K562 (cell line): ENCODE measurements at regions not wholly inside any gene's neighbourhood (a gene's known extent, or its start where the extent isn't known, plus 50 kb on each side); places are given as distances from the start of the nearest gene placed in this dataset.
A peak's percentile ranks its signal among the peaks of the same experiment; 100 is the strongest.

Experiments used
- ATAC-seq: fragments of 200-7000 bp; cut with Tn5 transposase; 3 replicates; pipeline ENCODE4 v1.9.1; 2020; ENCODE audit warnings: moderate library complexity
- BruUV-seq: library from RNA; stranded (reverse); fragments of 400-500 nt; replicated peaks from 2 replicates; lab custom pipeline; 2021; lab: Mats Ljungman, UMichigan
- CTCF ChIA-PET: fragments of 300-600 bp; formaldehyde crosslinking; extraction: SDS; loops from one replicate; lab custom pipeline; 2021; ENCODE audit warnings: low intra/inter-chr PET ratio; lab: Yijun Ruan, JAX
- POLR2A ChIA-PET: fragments of 300-600, 350-650 bp; sonication (Branson Sonifier 250); formaldehyde crosslinking; extraction: SDS; loops from one replicate; lab custom pipeline; 2021; ENCODE audit warnings: antibody characterized with exemption, inconsistent platforms; lab: Yijun Ruan, JAX
- DNase-seq, 4 experiments: peaks; one replicate each; pipeline versions ENCODE4 v3.0.0 to v3.0.0-alpha.2; 2011 to 2018; ENCODE audit warnings: low spot score in 3 of 4, mixed read lengths in 3 of 4; ENCODE audit errors: extremely low read depth in 1 of 4
- FAIRE-seq: peaks from 2 replicates; lab custom pipeline; 2011; peaks lifted over from hg19 to GRCh38; lab: Jason Lieb, UNC
- H2AFZ ChIP-seq: 2 replicates; pipeline ENCODE4 v1.6.0; 2011; ENCODE audit warnings: low read depth, low read length, control low read depth, inconsistent platforms
- H3K27ac ChIP-seq: fragments of 200-600 bp; 3 replicates; pipeline ENCODE4 v1.8.0; 2011; ENCODE audit warnings: low read depth, mild to moderate bottlenecking, control low read depth, inconsistent platforms, low read length, moderate library complexity, mixed read lengths; ENCODE audit errors: extremely low read depth
- H3K27me3 ChIP-seq, 2 experiments: fragments of 300-600 bp in 1 of 2; 2 replicates in 1 of 2; 3 replicates in 1 of 2; pipeline versions ENCODE4 v1.6.0 to v1.8.0; 2011; ENCODE audit warnings: inconsistent platforms in 2 of 2, low read length in 2 of 2, mild to moderate bottlenecking in 1 of 2, mixed read lengths in 1 of 2, moderate library complexity in 1 of 2; ENCODE audit not compliant: control insufficient read depth in 2 of 2, insufficient read depth in 2 of 2
- H3K36me3 ChIP-seq: fragments of 300-600 bp; 3 replicates; pipeline ENCODE4 v1.8.0; 2011; ENCODE audit warnings: mild to moderate bottlenecking, low read length, inconsistent platforms; ENCODE audit not compliant: control insufficient read depth, insufficient read depth
- H3K4me1 ChIP-seq, 2 experiments: fragments of 200-600 bp in 1 of 2; replicated peaks in 1 of 2; 2 replicates in 1 of 2; 3 replicates in 1 of 2; pipeline versions ENCODE4 v1.5.1 to v1.8.0; 2011; ENCODE audit warnings: inconsistent platforms in 2 of 2, low read length in 2 of 2, mild to moderate bottlenecking in 1 of 2, mixed read lengths in 1 of 2, moderate library complexity in 1 of 2; ENCODE audit not compliant: control insufficient read depth in 2 of 2, insufficient read depth in 2 of 2
- H3K4me2 ChIP-seq: 2 replicates; pipeline ENCODE4 v1.6.1; 2011; ENCODE audit warnings: low read length, control low read depth, inconsistent platforms, mixed read lengths; ENCODE audit not compliant: insufficient read depth
- H3K4me3 ChIP-seq: fragments of 200-600 bp; sonication (generic), shearing (Covaris generic); 2 replicates; pipeline ENCODE4 v1.5.1; 2016; ENCODE audit warnings: control low read depth, inconsistent platforms
- H3K79me2 ChIP-seq: fragments of 200-600 bp; 3 replicates; pipeline ENCODE4 v1.8.0; 2011; ENCODE audit warnings: low read length, inconsistent platforms; ENCODE audit not compliant: control insufficient read depth, insufficient read depth
- H3K9ac ChIP-seq, 2 experiments: 2 replicates each; pipeline versions ENCODE4 v1.6.0 to v1.6.1; 2011; ENCODE audit warnings: low read depth in 2 of 2, low read length in 2 of 2, control low read depth in 1 of 2, inconsistent platforms in 1 of 2, mild to moderate bottlenecking in 1 of 2, mixed read lengths in 1 of 2; ENCODE audit not compliant: insufficient read depth in 1 of 2
- H3K9me1 ChIP-seq: one replicate; pipeline ENCODE4 v1.6.0; 2011; ENCODE audit warnings: inconsistent platforms, mild to moderate bottlenecking, low read length, moderate library complexity; ENCODE audit not compliant: control insufficient read depth, insufficient read depth
- H3K9me3 ChIP-seq: replicated peaks from 2 replicates; pipeline ENCODE4 v1.5.1; 2011; ENCODE audit warnings: low read depth, low read length, inconsistent platforms; ENCODE audit not compliant: control insufficient read depth, insufficient read depth
- H4K20me1 ChIP-seq: replicated peaks from 2 replicates; pipeline ENCODE4 v1.6.1; 2011; ENCODE audit warnings: low read length, inconsistent platforms, mixed read lengths; ENCODE audit not compliant: control insufficient read depth, insufficient read depth
- ATF3 ChIP-seq, 2 experiments: fragments of 450-650 bp in 1 of 2; sonication (generic) in 1 of 2; formaldehyde crosslinking in 1 of 2; IDR thresholded peaks in 1 of 2; conservative IDR thresholded peaks in 1 of 2; 2 replicates each; pipeline versions ENCODE4 v1.6.1 to v1.8.1; 2016 to 2023; ENCODE audit warnings: mild to moderate bottlenecking in 2 of 2, moderate library complexity in 2 of 2, inconsistent platforms in 1 of 2, missing genetic modification reagents in 1 of 2
- FOXJ3 ChIP-seq: sonication (generic); formaldehyde crosslinking; IDR thresholded peaks from 2 replicates; pipeline ENCODE4 v1.4.0; 2020; ENCODE audit warnings: mild to moderate bottlenecking, missing genetic modification reagents
- HDAC8 ChIP-seq: fragments of 450-650 bp; IDR thresholded peaks from 2 replicates; pipeline ENCODE4 v1.6.1; 2016; ENCODE audit warnings: mild to moderate bottlenecking, missing genetic modification characterization, moderate library complexity, missing compliant biosample characterization
- MTA2 ChIP-seq: fragments of 450-650 bp; IDR thresholded peaks from 2 replicates; pipeline ENCODE4 v1.6.1; 2016; ENCODE audit warnings: low read depth
- WHSC1 ChIP-seq: IDR thresholded peaks from one replicate; pipeline ENCODE4 v1.6.1; 2012; ENCODE audit warnings: low read length, control low read depth, inconsistent platforms
- ZC3H11A ChIP-seq: IDR thresholded peaks from 2 replicates; pipeline ENCODE4 v1.6.1; 2012; ENCODE audit warnings: low read depth, low read length, improper control_type of control experiment
- ZFP91 ChIP-seq: sonication (generic); formaldehyde crosslinking; IDR thresholded peaks from 2 replicates; pipeline ENCODE4 v1.8.0; 2022; ENCODE audit warnings: mild to moderate bottlenecking, missing genetic modification reagents
- WGBS: fragments of 100-300 bp; shearing (Covaris generic); methylation state at CpG from one replicate; pipeline ENCODE4 v1.1.6; 2016; ENCODE audit warnings: low coverage, mixed read lengths; ENCODE audit not compliant: insufficient coverage; ENCODE audit errors: missing lambda C conversion rate; 5-methylcytosine and 5-hydroxymethylcytosine counted together
- in situ Hi-C: fragments of 300-500 bp; cut with MboI; formaldehyde crosslinking; loops from 4 replicates; pipeline ENCODE4 v1.15.0; 2018; ENCODE audit warnings: inconsistent platforms, mixed read lengths
- intact Hi-C: fragments of 100-400 bp; cut with micrococcal nuclease; formaldehyde crosslinking; loops from 2 replicates; pipeline ENCODE4 v1.14.2; 2022

- no peaks in the 10 kb centered on the region for H3K27me3 ChIP-seq
- DNase-seq: no peak
- no peak for TF ChIP-seq ZFP91
- no peak for TF ChIP-seq WHSC1
- no peak for TF ChIP-seq HDAC8 (tag)
- no peak for TF ChIP-seq ZC3H11A
- TF ChIP-seq, all 486 proteins: peak for 0
- Histone ChIP-seq H3K27ac (no peak overlapping the region), H3K79me2 (no peaks in the 10 kb centered on the region), H3K4me3 (no peak overlapping the region), H2AFZ (no peak overlapping the region), H3K4me1 (no peaks in the 10 kb centered on the region; a peak in 1 of 5 replicates), H3K9ac (no peak overlapping the region), H3K9me3 (0 out of 2 replicates have a peak, but pooled peaks cover 3% of the 10 kb centered on the region), H4K20me1 (no peaks in the 10 kb centered on the region), H3K36me3 (no peaks in the 10 kb centered on the region), H3K4me2 (no peak overlapping the region), H3K9me1 (no peaks in the 10 kb centered on the region)
- ChIA-PET POLR2A (no interaction called here), CTCF (no interaction called here)
- intact Hi-C loops: no loop called here
- FAIRE-seq (peak; percentile 51), ATAC-seq (no peak)
- no TSS peak for BruUV-seq
- whole genome bisulfite sequencing: 20% methylated on average over 2 of the region's 2 CpGs
- in situ Hi-C loops: no loop called here
Observed at GRCh38 chr20:52426856-52427255, 235.3 kb upstream of the ZFP64 start.

- ChIA-PET CTCF (no interaction called here), POLR2A (no interaction called here)
- no peaks in the 10 kb centered on the region for H4K20me1 ChIP-seq
- no peaks in the 10 kb centered on the region; a peak in 1 of 5 replicates for H3K4me1 ChIP-seq
- H3K9ac ChIP-seq: no peak overlapping the region
- ATAC-seq (no peak), FAIRE-seq (no peak), DNase-seq (no peak)
- no peak overlapping the region; the same call in 2 of the 3 replicates for H3K27ac ChIP-seq
- in situ Hi-C loops: no loop called here
- no peaks in the 10 kb centered on the region for H3K79me2 ChIP-seq
- no peak overlapping the region for H3K4me3 ChIP-seq
- no peaks in the 10 kb centered on the region for H3K9me1 ChIP-seq
- no peaks in the 10 kb centered on the region for H3K36me3 ChIP-seq
- no peak overlapping the region for H3K4me2 ChIP-seq
- no peak for TF ChIP-seq MTA2
- TF ChIP-seq ATF3 (IDR thresholded peaks at IDR 0.05): no peak
- no peak for TF ChIP-seq ATF3 (CRISPR knock-in tag; conservative IDR thresholded peaks at IDR 0.05)
- TF ChIP-seq FOXJ3 (CRISPR knock-in tag): no peak
- no TSS peak for BruUV-seq
- H3K9me3 ChIP-seq: 0 out of 2 replicates have a peak, but pooled peaks cover 3% of the 10 kb centered on the region
- no peak overlapping the region for H2AFZ ChIP-seq
- intact Hi-C loops: no loop called here
- no peaks in the 10 kb centered on the region for H3K27me3 ChIP-seq
- WGBS: 26% methylated on average over 5 of the region's 5 CpGs
Observed at GRCh38 chr20:52425701-52426100, 234.1 kb upstream of the ZFP64 start.
